Aorta (tissue), 5 donors: ENCODE measurements at regions not wholly inside any gene's neighbourhood (a gene's known extent, or its start where the extent isn't known, plus 50 kb on each side); places are given as distances from the start of the nearest gene placed in this dataset.
"Not testable (repeated sequence)": the region's sequence is repeated elsewhere in the genome, so short reads cannot be mapped to it uniquely, and the experiment has no call there.

Source experiments
- ATAC-seq: fragments of 200-7000 bp; cut with Tn5 transposase; one replicate; pipeline ENCODE4 v1.9.1; 2022; ENCODE audit warnings: moderate library complexity; ENCODE audit not compliant: low FRiP score
- DNase-seq, 2 donors: peaks; one replicate each; pipeline ENCODE4 v3.0.0-alpha.2; 2020
- H3K27ac ChIP-seq, 2 donors: one replicate each; pipeline ENCODE4 v1.5.1; 2013; ENCODE audit warnings: low read length in 2 of 2, mild to moderate bottlenecking in 2 of 2, moderate library complexity in 2 of 2, control low read depth in 1 of 2, inconsistent platforms in 1 of 2, low read depth in 1 of 2
- H3K27me3 ChIP-seq, 2 donors: one replicate each; pipeline ENCODE4 v1.6.1; 2013; ENCODE audit warnings: control low read depth in 1 of 2, low read length in 1 of 2, mild to moderate bottlenecking in 1 of 2, moderate library complexity in 1 of 2; ENCODE audit not compliant: insufficient read depth in 2 of 2, control insufficient read depth in 1 of 2
- H3K36me3 ChIP-seq, 2 donors: one replicate each; pipeline ENCODE4 v1.6.1; 2013; ENCODE audit warnings: control low read depth in 1 of 2, low read length in 1 of 2, mild to moderate bottlenecking in 1 of 2; ENCODE audit not compliant: insufficient read depth in 2 of 2, control insufficient read depth in 1 of 2
- H3K4me1 ChIP-seq, 2 donors: one replicate each; pipeline ENCODE4 v1.6.1; 2013; ENCODE audit warnings: low read length in 2 of 2, control low read depth in 1 of 2, mild to moderate bottlenecking in 1 of 2, moderate library complexity in 1 of 2; ENCODE audit not compliant: insufficient read depth in 2 of 2, control insufficient read depth in 1 of 2
- H3K4me3 ChIP-seq, 2 donors: one replicate each; pipeline ENCODE4 v1.5.1; 2013; ENCODE audit warnings: low read length in 2 of 2, control low read depth in 1 of 2, mild to moderate bottlenecking in 1 of 2
- H3K9me3 ChIP-seq: one replicate; pipeline ENCODE4 v1.6.1; 2013; ENCODE audit warnings: mild to moderate bottlenecking, low read length; ENCODE audit not compliant: control insufficient read depth
- WGBS, 2 donors: extraction: QIAGEN DNeasy Blood & Tissue Kit; methylation state at CpG; one replicate each; pipeline ENCODE4 v1.1.7; 2013; 5-methylcytosine and 5-hydroxymethylcytosine counted together
- intact Hi-C, 2 donors: fragments of 100-400 bp; cut with DNase I; formaldehyde crosslinking; loops; one replicate each; pipeline versions ENCODE4 v1.14.2 to v1.15.0; 2022
- donor health status: healthy with polysubstance abuse.
- donor health status: Bipolar disorder and iron deficiency.
- donor health status: DM: no; HTN: no; CAD: no.
- donor health status: DM: no; HTN: no; CAD: no.
- donor health status: DM: yes; HTN: yes; CAD: no.

DNA sequence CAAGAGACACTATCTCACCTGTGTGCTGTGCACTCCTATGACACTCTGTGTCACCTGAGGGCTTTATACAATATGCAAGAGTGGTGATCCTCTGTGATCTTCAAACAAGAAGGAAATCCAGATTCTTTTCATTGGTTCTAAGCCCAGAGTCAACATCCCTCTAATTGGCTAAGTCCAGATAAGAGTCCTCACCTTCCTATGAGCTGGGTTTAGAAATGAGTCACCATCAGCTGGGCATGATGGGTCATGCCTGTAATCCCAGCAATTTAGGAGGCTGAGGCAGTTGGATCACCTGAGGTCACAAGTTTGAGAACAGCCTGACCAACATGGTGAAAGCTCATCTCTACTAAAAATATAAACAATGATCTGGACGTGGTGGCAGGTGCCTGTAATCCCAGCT, 144.4 kb downstream of the ZNF675 start:
- H3K36me3 ChIP-seq = no peaks in the 10 kb centered on the region
- DNase-seq (no peak), ATAC-seq (no peak)
- intact Hi-C loops = no loop called here
- H3K9me3 ChIP-seq = no peaks in the 10 kb centered on the region
- H3K4me1 ChIP-seq = no peaks in the 10 kb centered on the region
- WGBS, 2 donors = 61 to 76% methylated on average over 1 of the region's 1 CpG
- H3K27ac ChIP-seq = no peak overlapping the region
- no peak overlapping the region for H3K4me3 ChIP-seq
- H3K27me3 ChIP-seq = no peaks in the 10 kb centered on the region

DNA sequence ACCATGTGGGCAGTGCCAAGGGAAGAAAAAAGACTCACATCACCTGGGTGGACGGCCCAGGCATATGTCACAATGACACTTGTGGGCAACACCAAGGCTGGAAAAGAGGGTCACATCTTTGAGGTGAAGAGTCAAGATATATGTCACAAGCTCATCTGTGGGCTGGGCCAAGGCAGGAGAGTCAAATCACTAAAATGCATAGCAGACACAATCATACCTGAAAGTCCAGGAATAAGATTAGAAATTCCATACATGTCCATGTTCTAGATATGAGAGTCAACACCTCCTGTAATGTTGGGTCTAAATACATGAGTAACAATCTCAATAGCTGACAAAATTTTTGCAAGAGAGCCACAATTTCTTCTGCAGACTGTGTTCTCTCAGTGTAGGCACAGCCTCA, 145.0 kb downstream of the ZNF675 start:
- ATAC-seq = no peak

DNA sequence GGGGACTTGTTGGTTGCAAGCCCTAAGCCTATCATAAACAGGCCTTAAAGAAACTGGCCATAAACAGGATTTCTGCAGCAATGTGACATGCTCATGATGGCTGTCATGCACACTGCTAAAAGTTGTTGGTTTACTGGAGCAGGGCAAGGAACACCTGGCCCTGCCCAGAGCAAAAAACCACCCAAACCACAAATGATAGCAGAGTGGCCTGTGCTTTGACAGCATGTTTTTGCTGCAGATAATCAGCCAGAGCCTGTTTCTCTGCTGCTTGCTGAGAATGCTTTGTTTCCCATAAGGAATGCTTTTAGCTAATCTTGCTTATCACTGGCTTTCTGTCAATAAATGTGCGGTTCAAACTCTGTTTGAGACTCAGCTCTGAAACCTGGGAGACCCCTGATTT, 144.9 kb upstream of the ZNF91 start:
- ATAC-seq, H3K9me3 ChIP-seq, H3K27ac ChIP-seq, intact Hi-C loops, H3K4me1 ChIP-seq, DNase-seq, H3K27me3 ChIP-seq, H3K36me3 ChIP-seq, H3K4me3 ChIP-seq: not testable (repeated sequence)
- WGBS, 2 donors = 43 to 48% methylated on average over 1 of the region's 1 CpG

More for the DNA sequence above, 145.0 kb downstream of the ZNF675 start:
- no peak for DNase-seq
- Histone ChIP-seq H3K27ac (no peak overlapping the region), H3K4me1 (no peaks in the 10 kb centered on the region), H3K9me3 (no peaks in the 10 kb centered on the region), H3K36me3 (no peaks in the 10 kb centered on the region), H3K4me3 (no peak overlapping the region), H3K27me3 (no peaks in the 10 kb centered on the region)
- intact Hi-C loops = no loop called here
- WGBS, 2 donors = 89 to 94% methylated on average over 1 of the region's 1 CpG

DNA sequence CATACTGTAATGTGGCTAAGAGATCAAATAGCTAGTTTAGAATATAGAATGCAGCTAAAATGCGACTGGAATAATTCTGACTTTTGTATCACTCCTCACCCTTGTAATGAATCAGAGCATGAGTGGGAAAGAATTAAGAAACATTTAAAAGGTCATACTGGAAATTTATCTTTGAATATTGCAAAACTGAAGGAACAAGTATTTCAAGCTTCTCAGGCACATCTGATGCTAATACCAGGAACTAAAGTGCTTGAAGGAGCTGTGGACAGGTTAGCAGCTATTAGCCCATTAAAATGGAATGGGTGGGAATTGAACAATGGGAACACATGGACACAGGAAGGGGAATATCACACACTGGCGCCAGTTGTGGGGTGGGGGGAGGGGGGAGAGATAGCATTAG, 144.2 kb upstream of the ZNF91 start:
- ATAC-seq = no peak
- no peaks in the 10 kb centered on the region for H3K9me3 ChIP-seq
- 76 to 77% methylated on average over 2 of the region's 2 CpGs for WGBS, 2 donors
- intact Hi-C loops = no loop called here
- no peaks in the 10 kb centered on the region for H3K4me1 ChIP-seq
- H3K27ac ChIP-seq = no peak overlapping the region
- H3K4me3 ChIP-seq = no peak overlapping the region
- H3K27me3 ChIP-seq = no peaks in the 10 kb centered on the region
- H3K36me3 ChIP-seq = no peaks in the 10 kb centered on the region
- DNase-seq = no peak

DNA sequence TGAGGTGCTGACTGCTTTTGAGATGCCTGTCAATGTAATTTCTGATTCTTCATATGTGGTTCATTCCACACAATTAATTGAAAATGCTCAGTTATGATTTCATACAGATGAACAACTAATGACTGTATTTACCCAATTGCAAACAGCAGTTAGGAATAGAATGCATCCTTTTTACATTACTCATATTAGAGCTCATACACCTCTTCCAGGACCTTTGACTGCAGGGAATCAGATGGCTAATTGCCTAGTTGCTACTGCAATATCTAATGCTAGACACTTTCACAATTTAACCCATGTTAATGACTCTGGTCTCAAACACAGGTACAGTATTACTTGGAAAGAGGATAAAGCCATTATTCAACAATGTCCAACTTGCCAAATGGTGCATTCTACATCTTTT, 141.9 kb upstream of the ZNF91 start:
- H3K27me3 ChIP-seq, H3K27ac ChIP-seq, H3K4me3 ChIP-seq, H3K36me3 ChIP-seq, intact Hi-C loops, ATAC-seq, H3K9me3 ChIP-seq, H3K4me1 ChIP-seq, DNase-seq: not testable (repeated sequence)

DNA sequence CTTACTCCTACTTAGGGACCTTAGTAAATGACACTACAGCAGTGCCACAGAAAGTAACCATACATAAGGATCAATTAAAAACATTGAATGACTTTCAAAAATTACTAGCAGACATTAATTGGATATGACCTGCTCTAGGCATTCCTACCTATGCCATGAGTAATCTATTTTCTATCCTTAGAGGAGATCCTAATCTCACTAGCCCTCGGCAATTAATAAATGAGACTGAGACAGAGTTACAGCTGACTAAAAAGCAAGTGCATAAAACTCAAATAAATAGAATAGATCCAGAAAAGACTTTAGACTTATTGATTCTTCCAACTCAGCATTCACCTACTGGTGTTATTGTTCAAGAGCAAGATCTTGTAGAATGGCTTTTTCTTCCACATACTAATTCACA, 141.1 kb upstream of the ZNF91 start:
- H3K36me3 ChIP-seq, H3K4me1 ChIP-seq, H3K27me3 ChIP-seq, H3K4me3 ChIP-seq, H3K9me3 ChIP-seq, intact Hi-C loops, DNase-seq, H3K27ac ChIP-seq, ATAC-seq: not testable (repeated sequence)
- 82 to 88% methylated on average over 1 of the region's 1 CpG for WGBS, 2 donors

DNA sequence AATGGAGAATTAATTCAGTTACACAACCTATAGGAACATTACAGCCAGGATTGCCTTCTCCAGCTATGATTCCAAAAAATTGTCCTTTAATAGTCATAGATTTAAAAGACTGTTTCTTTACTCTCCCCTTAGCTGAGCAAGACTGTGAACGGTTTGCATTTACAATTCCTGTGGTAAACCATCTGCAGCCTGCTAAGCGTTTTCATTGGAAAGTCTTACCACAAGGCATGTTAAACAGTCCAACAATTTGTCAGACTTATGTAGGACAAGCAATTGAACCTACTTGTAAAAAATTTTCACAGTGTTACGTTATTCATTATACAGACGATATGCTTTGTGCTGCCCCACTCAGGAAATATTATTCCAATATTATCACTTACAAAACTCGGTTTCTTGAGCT, 140.6 kb upstream of the ZNF91 start:
- ATAC-seq, H3K27me3 ChIP-seq, intact Hi-C loops, H3K4me3 ChIP-seq, DNase-seq, H3K4me1 ChIP-seq, H3K9me3 ChIP-seq, H3K36me3 ChIP-seq, H3K27ac ChIP-seq: not testable (repeated sequence)
- WGBS, 2 donors = 54 to 61% methylated on average over 5 of the region's 5 CpGs

DNA sequence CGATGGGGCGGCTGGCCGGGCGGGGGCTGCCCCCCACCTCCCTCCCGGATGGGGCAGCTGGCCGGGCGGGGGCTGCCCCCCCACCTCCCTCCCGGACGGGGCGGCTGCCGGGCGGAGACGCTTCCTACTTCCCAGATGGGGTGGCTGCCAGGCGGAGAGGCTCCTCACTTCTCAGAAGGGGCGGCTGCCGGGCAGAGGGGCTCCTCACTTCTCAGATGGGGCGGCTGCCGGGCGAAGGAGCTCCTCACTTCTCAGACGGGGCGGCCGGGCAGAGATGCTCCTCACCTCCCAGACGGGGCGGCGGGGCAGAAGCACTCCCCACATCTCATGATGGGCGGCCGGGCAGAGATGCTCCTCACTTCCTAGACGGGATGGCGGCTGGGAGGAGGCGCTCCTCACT, 138.2 kb upstream of the ZNF91 start:
- H3K27ac ChIP-seq, H3K4me1 ChIP-seq, intact Hi-C loops, H3K36me3 ChIP-seq, H3K27me3 ChIP-seq, H3K4me3 ChIP-seq, DNase-seq, H3K9me3 ChIP-seq, ATAC-seq: not testable (repeated sequence)
- WGBS, 2 donors = 91 to 97% methylated on average over 29 to 30 of the region's 30 CpGs

DNA sequence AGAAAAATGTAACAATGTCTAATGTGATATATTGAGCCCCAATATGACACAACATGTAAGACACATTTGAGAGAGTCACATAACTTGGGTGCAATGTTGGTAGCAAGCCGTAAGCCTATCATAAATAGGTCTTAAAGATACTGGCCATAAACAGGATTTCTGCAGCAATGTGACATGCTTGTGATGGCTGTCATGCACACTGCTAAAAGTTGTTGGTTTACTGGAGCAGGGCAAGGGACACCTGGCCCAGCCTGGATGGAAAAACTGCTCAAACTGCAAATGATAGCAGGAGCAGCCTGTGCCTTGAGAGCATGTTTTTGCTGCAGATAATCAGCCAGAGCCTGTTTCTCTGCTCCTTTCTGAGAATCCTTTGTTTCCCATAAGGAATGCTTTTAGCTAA, 136.7 kb upstream of the ZNF91 start:
- H3K27me3 ChIP-seq = no peaks in the 10 kb centered on the region
- H3K9me3 ChIP-seq = no peaks in the 10 kb centered on the region
- DNase-seq (no peak), ATAC-seq (no peak)
- H3K36me3 ChIP-seq = no peaks in the 10 kb centered on the region
- WGBS, 2 donors = 86 to 92% methylated on average over 1 of the region's 1 CpG
- H3K27ac ChIP-seq = no peak overlapping the region
- no peaks in the 10 kb centered on the region for H3K4me1 ChIP-seq
- H3K4me3 ChIP-seq = no peak overlapping the region
- intact Hi-C loops = no loop called here
